Endodermal cell (in vitro differentiated cells): ENCODE measurements at regions not wholly inside any gene's neighbourhood (a gene's known extent, or its start where the extent isn't known, plus 50 kb on each side); places are given as distances from the start of the nearest gene placed in this dataset.
"Not testable (repeated sequence)": the region's sequence is repeated elsewhere in the genome, so short reads cannot be mapped to it uniquely, and the experiment has no call there.

ENCODE experiments used
- DNase-seq: peaks from one replicate; pipeline ENCODE4 v3.0.0-alpha.2; 2017
- H3K27ac ChIP-seq: 2 replicates; pipeline ENCODE4 v1.5.1; 2013; ENCODE audit warnings: mild to moderate bottlenecking, low read depth, low read length, moderate library complexity
- H3K27me3 ChIP-seq: 2 replicates; pipeline ENCODE4 v1.6.1; 2013; ENCODE audit warnings: mild to moderate bottlenecking, low read length, moderate library complexity; ENCODE audit not compliant: insufficient read depth, control insufficient read depth, poor library complexity, severe bottlenecking
- H3K36me3 ChIP-seq: 2 replicates; pipeline ENCODE4 v1.7.0; 2013; ENCODE audit warnings: mild to moderate bottlenecking, low read length, moderate library complexity; ENCODE audit not compliant: control insufficient read depth, insufficient read depth
- H3K4me1 ChIP-seq: one replicate; pipeline ENCODE4 v1.7.0; 2013; ENCODE audit warnings: low read length; ENCODE audit not compliant: control insufficient read depth, insufficient read depth
- H3K4me3 ChIP-seq: 2 replicates; pipeline ENCODE4 v1.5.1; 2013; ENCODE audit warnings: mild to moderate bottlenecking, low read length, moderate library complexity
- H3K9ac ChIP-seq: 2 replicates; pipeline ENCODE4 v1.6.1; 2013; ENCODE audit warnings: mild to moderate bottlenecking, low read length, moderate library complexity; ENCODE audit not compliant: poor library complexity, severe bottlenecking; ENCODE audit errors: extremely low read depth
- H3K9me3 ChIP-seq: 2 replicates; pipeline ENCODE4 v1.6.1; 2013; ENCODE audit warnings: mild to moderate bottlenecking, low read length, moderate library complexity; ENCODE audit not compliant: control insufficient read depth
- H3K27ac Mint-ChIP-seq: 2 replicates; pipeline ENCODE4 v1.8.0; 2020; ENCODE audit warnings: mixed read lengths
- H3K27me3 Mint-ChIP-seq: 2 replicates; pipeline ENCODE4 v1.8.0; 2021; ENCODE audit warnings: mild to moderate bottlenecking, mixed read lengths; ENCODE audit not compliant: insufficient read depth
- H3K36me3 Mint-ChIP-seq: 2 replicates; pipeline ENCODE4 v1.8.0; 2020; ENCODE audit warnings: low read depth, mixed read lengths
- H3K4me1 Mint-ChIP-seq: 2 replicates; pipeline ENCODE4 v1.8.0; 2020; ENCODE audit warnings: mixed read lengths
- H3K4me3 Mint-ChIP-seq: 2 replicates; pipeline ENCODE4 v1.8.0; 2020; ENCODE audit warnings: mild to moderate bottlenecking, moderate library complexity, mixed read lengths
- H3K9me3 Mint-ChIP-seq: 2 replicates; pipeline ENCODE4 v1.8.0; 2020; ENCODE audit warnings: mild to moderate bottlenecking, mixed read lengths
- WGBS, 2 experiments: methylation state at CpG; one replicate each; pipeline versions ENCODE4 v1.1.5 to v1.1.7; 2013; ENCODE audit warnings: missing lambda C conversion rate in 2 of 2, mixed read lengths in 1 of 2; ENCODE audit not compliant: insufficient coverage in 1 of 2, insufficient read length in 1 of 2; 5-methylcytosine and 5-hydroxymethylcytosine counted together
- TF ChIP-seq, protein P1 (sequence below): fragments of 200-600 bp; sonication (generic); conservative IDR thresholded peaks from 2 replicates; pipeline ENCODE4 v1.5.0; 2021; ENCODE audit warnings: antibody characterized with exemption, mild to moderate bottlenecking

- H3K9me3 Mint-ChIP-seq, result peaks cover 8% of the 10 kb centered on the region
- no peaks in the 10 kb centered on the region for H3K27me3 Mint-ChIP-seq
- Histone ChIP-seq H3K4me3 (no peak overlapping the region), H3K27ac (no peak overlapping the region), H3K27me3 (no peaks in the 10 kb centered on the region), H3K36me3 (no peaks in the 10 kb centered on the region), H3K9ac (no peak overlapping the region), H3K4me1 (no peaks in the 10 kb centered on the region), H3K9me3 (no peaks in the 10 kb centered on the region)
- H3K27ac Mint-ChIP-seq, result no peak overlapping the region
- H3K4me1 Mint-ChIP-seq, result no peaks in the 10 kb centered on the region
- no peak overlapping the region for H3K4me3 Mint-ChIP-seq
- TF ChIP-seq, protein P1, sequence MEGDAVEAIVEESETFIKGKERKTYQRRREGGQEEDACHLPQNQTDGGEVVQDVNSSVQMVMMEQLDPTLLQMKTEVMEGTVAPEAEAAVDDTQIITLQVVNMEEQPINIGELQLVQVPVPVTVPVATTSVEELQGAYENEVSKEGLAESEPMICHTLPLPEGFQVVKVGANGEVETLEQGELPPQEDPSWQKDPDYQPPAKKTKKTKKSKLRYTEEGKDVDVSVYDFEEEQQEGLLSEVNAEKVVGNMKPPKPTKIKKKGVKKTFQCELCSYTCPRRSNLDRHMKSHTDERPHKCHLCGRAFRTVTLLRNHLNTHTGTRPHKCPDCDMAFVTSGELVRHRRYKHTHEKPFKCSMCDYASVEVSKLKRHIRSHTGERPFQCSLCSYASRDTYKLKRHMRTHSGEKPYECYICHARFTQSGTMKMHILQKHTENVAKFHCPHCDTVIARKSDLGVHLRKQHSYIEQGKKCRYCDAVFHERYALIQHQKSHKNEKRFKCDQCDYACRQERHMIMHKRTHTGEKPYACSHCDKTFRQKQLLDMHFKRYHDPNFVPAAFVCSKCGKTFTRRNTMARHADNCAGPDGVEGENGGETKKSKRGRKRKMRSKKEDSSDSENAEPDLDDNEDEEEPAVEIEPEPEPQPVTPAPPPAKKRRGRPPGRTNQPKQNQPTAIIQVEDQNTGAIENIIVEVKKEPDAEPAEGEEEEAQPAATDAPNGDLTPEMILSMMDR, result no peak
- H3K36me3 Mint-ChIP-seq, result no peaks in the 10 kb centered on the region
- 86% methylated on average over 5 of the region's 5 CpGs; no CpG with 5 or more reads in 1 of the 2 experiments for WGBS, 2 experiments
- DNase-seq, result no peak
Observed at GRCh38 chr12:75684678-75685616, 173.5 kb upstream of the KRR1 start.

- not testable (repeated sequence) for H3K27ac Mint-ChIP-seq, H3K4me3 ChIP-seq, H3K27me3 Mint-ChIP-seq, H3K4me1 Mint-ChIP-seq, H3K4me1 ChIP-seq, H3K4me3 Mint-ChIP-seq, H3K36me3 Mint-ChIP-seq, H3K36me3 ChIP-seq, H3K27me3 ChIP-seq, H3K9me3 ChIP-seq, H3K27ac ChIP-seq, H3K9ac ChIP-seq, H3K9me3 Mint-ChIP-seq, DNase-seq
- WGBS, 2 experiments, result 94 to 98% methylated on average over 3 to 4 of the region's 4 CpGs
Observed at GRCh38 chr12:75683995-75684586, 172.7 kb upstream of the KRR1 start.

- no peak overlapping the region for H3K27ac Mint-ChIP-seq
- no peak overlapping the region for H3K9ac ChIP-seq
- no peaks in the 10 kb centered on the region for H3K36me3 Mint-ChIP-seq
- no peak overlapping the region for H3K27ac ChIP-seq
- H3K36me3 ChIP-seq, result no peaks in the 10 kb centered on the region
- no peak overlapping the region for H3K4me3 Mint-ChIP-seq
- no peaks in the 10 kb centered on the region for H3K27me3 Mint-ChIP-seq
- H3K9me3 Mint-ChIP-seq, result peaks cover 9% of the 10 kb centered on the region
- 94% methylated on average over 2 of the region's 2 CpGs; no CpG with 5 or more reads in 1 of the 2 experiments for WGBS, 2 experiments
- no peaks in the 10 kb centered on the region for H3K4me1 ChIP-seq
- H3K4me3 ChIP-seq, result no peak overlapping the region
- H3K4me1 Mint-ChIP-seq, result no peaks in the 10 kb centered on the region
- DNase-seq, result no peak
- H3K9me3 ChIP-seq, result no peaks in the 10 kb centered on the region
- no peaks in the 10 kb centered on the region for H3K27me3 ChIP-seq
- TF ChIP-seq, protein P1, result no peak
Observed at GRCh38 chr12:75683220-75683619, 171.8 kb upstream of the KRR1 start.
